PFSK-1 (cell line): ENCODE measurements at regions not wholly inside any gene's neighbourhood (a gene's known extent, or its start where the extent isn't known, plus 50 kb on each side); places are given as distances from the start of the nearest gene placed in this dataset.

Source experiments
- FOXP2 ChIP-seq: optimal IDR thresholded peaks from 2 replicates; pipeline ENCODE3; 2011; ENCODE audit warnings: borderline replicate concordance, control low read depth, inconsistent platforms; ENCODE audit not compliant: insufficient read depth; ENCODE audit errors: extremely low read length, extremely low read depth
- POLR2AphosphoS5 ChIP-seq: IDR thresholded peaks from 2 replicates; pipeline ENCODE4 v1.6.1; 2012; ENCODE audit warnings: low read depth, mild to moderate bottlenecking, control low read depth, low read length, moderate library complexity
- REST ChIP-seq, 2 experiments: IDR thresholded peaks; 2 replicates each; pipeline versions ENCODE4 v1.6.1 to v1.8.0; 2011 to 2012; ENCODE audit warnings: low read depth in 2 of 2, low read length in 2 of 2, control low read depth in 1 of 2, inconsistent platforms in 1 of 2, mild to moderate bottlenecking in 1 of 2, moderate library complexity in 1 of 2; ENCODE audit not compliant: insufficient read depth in 1 of 2
- TAF1 ChIP-seq: IDR thresholded peaks from 2 replicates; pipeline ENCODE4 v1.6.1; 2012; ENCODE audit warnings: low read length, control low read depth, borderline replicate concordance; ENCODE audit not compliant: insufficient read depth

GRCh38 chr1:56120021-56120420 is 459.3 kb downstream of the PLPP3 start:
- TF ChIP-seq POLR2AphosphoS5 (no peak), REST (IDR thresholded peaks at IDR 0.05; ENCODE audit: insufficient read depth in 1 of 2, low read depth in 2 of 2, low read length in 2 of 2) (no peak), TAF1 (no peak), FOXP2 (no peak)
